Activated T-helper 17 cell treated with anti-CD3 and anti-CD28 coated beads, Interleukin-2, amount 50 U/mL, for 72 hours (primary cell): ENCODE measurements at regions not wholly inside any gene's neighbourhood (a gene's known extent, or its start where the extent isn't known, plus 50 kb on each side); places are given as distances from the start of the nearest gene placed in this dataset.

Source experiments
- ATAC-seq: fragments of 150-1000 bp; cut with Tn5 transposase; replicated peaks from 2 replicates; pipeline ENCODE4 v1.10.0; 2021; ENCODE audit warnings: mild to moderate bottlenecking, moderate library complexity
- H3K27ac Mint-ChIP-seq: one replicate; pipeline ENCODE4 v1.8.0; 2022; ENCODE audit warnings: mixed read lengths
- H3K27me3 Mint-ChIP-seq: one replicate; pipeline ENCODE4 v1.8.0; 2022; ENCODE audit warnings: mixed read lengths
- H3K36me3 Mint-ChIP-seq: one replicate; pipeline ENCODE4 v1.8.0; 2022; ENCODE audit warnings: low read depth, mild to moderate bottlenecking, mixed read lengths
- H3K4me1 Mint-ChIP-seq: one replicate; pipeline ENCODE4 v1.8.0; 2022; ENCODE audit warnings: mixed read lengths
- H3K4me3 Mint-ChIP-seq: one replicate; pipeline ENCODE4 v1.8.0; 2022; ENCODE audit warnings: mild to moderate bottlenecking, mixed read lengths
- H3K9me3 Mint-ChIP-seq: one replicate; pipeline ENCODE4 v1.8.0; 2022; ENCODE audit warnings: mixed read lengths

- Mint-ChIP-seq H3K4me3 (no peak overlapping the region), H3K9me3 (peaks cover 17% of the 10 kb centered on the region), H3K27me3 (no peaks in the 10 kb centered on the region), H3K4me1 (no peaks in the 10 kb centered on the region), H3K36me3 (no peaks in the 10 kb centered on the region), H3K27ac (no peak overlapping the region)
- no peak for ATAC-seq
These were observed 360.7 kb downstream of the PCDH7 start for GRCh38 chr4:31080887-31081286.

- H3K27ac Mint-ChIP-seq = no peak overlapping the region
- H3K4me3 Mint-ChIP-seq = no peak overlapping the region
- no peak for ATAC-seq
- H3K9me3 Mint-ChIP-seq = peaks cover 17% of the 10 kb centered on the region
- no peaks in the 10 kb centered on the region for H3K27me3 Mint-ChIP-seq
- H3K36me3 Mint-ChIP-seq = no peaks in the 10 kb centered on the region
- H3K4me1 Mint-ChIP-seq = no peaks in the 10 kb centered on the region
These were observed 361.2 kb downstream of the PCDH7 start for GRCh38 chr4:31081366-31081765.

GRCh38 chr4:31083456-31083855 is 363.3 kb downstream of the PCDH7 start:
- Mint-ChIP-seq H3K27ac (no peak overlapping the region), H3K36me3 (no peaks in the 10 kb centered on the region), H3K9me3 (peaks cover 9% of the 10 kb centered on the region), H3K4me1 (no peaks in the 10 kb centered on the region), H3K4me3 (no peak overlapping the region), H3K27me3 (no peaks in the 10 kb centered on the region)
- ATAC-seq = no peak

- Mint-ChIP-seq H3K4me3 (no peak overlapping the region), H3K27ac (no peak overlapping the region), H3K36me3 (no peaks in the 10 kb centered on the region), H3K9me3 (peaks cover 9% of the 10 kb centered on the region), H3K4me1 (no peaks in the 10 kb centered on the region), H3K27me3 (no peaks in the 10 kb centered on the region)
- no peak for ATAC-seq
These were observed 364.7 kb downstream of the PCDH7 start for GRCh38 chr4:31084806-31085416.

GRCh38 chr4:31085689-31086088 is 365.5 kb downstream of the PCDH7 start:
- no peaks in the 10 kb centered on the region for H3K36me3 Mint-ChIP-seq
- no peak overlapping the region for H3K4me3 Mint-ChIP-seq
- no peak overlapping the region for H3K27ac Mint-ChIP-seq
- no peaks in the 10 kb centered on the region for H3K27me3 Mint-ChIP-seq
- no peaks in the 10 kb centered on the region for H3K4me1 Mint-ChIP-seq
- ATAC-seq = no peak
- peaks cover 9% of the 10 kb centered on the region for H3K9me3 Mint-ChIP-seq

GRCh38 chr4:31086756-31087330 is 366.7 kb downstream of the PCDH7 start:
- H3K9me3 Mint-ChIP-seq = peaks cover 9% of the 10 kb centered on the region
- no peaks in the 10 kb centered on the region for H3K36me3 Mint-ChIP-seq

GRCh38 chr4:31088600-31089230 is 368.5 kb downstream of the PCDH7 start:
- no peak overlapping the region for H3K4me3 Mint-ChIP-seq
- no peaks in the 10 kb centered on the region for H3K36me3 Mint-ChIP-seq

More at GRCh38 chr4:31086756-31087330, 366.7 kb downstream of the PCDH7 start:
- H3K27ac Mint-ChIP-seq = no peak overlapping the region
- H3K4me1 Mint-ChIP-seq = no peaks in the 10 kb centered on the region
- no peak overlapping the region for H3K4me3 Mint-ChIP-seq
- H3K27me3 Mint-ChIP-seq = no peaks in the 10 kb centered on the region
- ATAC-seq = no peak

GRCh38 chr4:31089815-31090214 is 369.6 kb downstream of the PCDH7 start:
- H3K4me3 Mint-ChIP-seq = no peak overlapping the region
- no peaks in the 10 kb centered on the region for H3K4me1 Mint-ChIP-seq
- no peak for ATAC-seq
- peaks cover 7% of the 10 kb centered on the region for H3K9me3 Mint-ChIP-seq
- H3K27ac Mint-ChIP-seq = no peak overlapping the region
- no peaks in the 10 kb centered on the region for H3K27me3 Mint-ChIP-seq
- no peaks in the 10 kb centered on the region for H3K36me3 Mint-ChIP-seq

More at GRCh38 chr4:31088600-31089230, 368.5 kb downstream of the PCDH7 start:
- H3K4me1 Mint-ChIP-seq = no peaks in the 10 kb centered on the region
- no peak for ATAC-seq
- H3K27me3 Mint-ChIP-seq = no peaks in the 10 kb centered on the region
- H3K9me3 Mint-ChIP-seq = peaks cover 13% of the 10 kb centered on the region
- H3K27ac Mint-ChIP-seq = no peak overlapping the region

- no peak for ATAC-seq
- H3K27ac Mint-ChIP-seq = no peak overlapping the region
These were observed 374.3 kb downstream of the PCDH7 start for GRCh38 chr4:31094474-31094873.

GRCh38 chr4:31097999-31098398 is 377.8 kb downstream of the PCDH7 start:
- no peaks in the 10 kb centered on the region for H3K4me1 Mint-ChIP-seq
- H3K36me3 Mint-ChIP-seq = no peaks in the 10 kb centered on the region
- H3K9me3 Mint-ChIP-seq = peaks cover 5% of the 10 kb centered on the region
- no peak for ATAC-seq
- no peak overlapping the region for H3K4me3 Mint-ChIP-seq
- no peaks in the 10 kb centered on the region for H3K27me3 Mint-ChIP-seq
- H3K27ac Mint-ChIP-seq = no peak overlapping the region

More at GRCh38 chr4:31094474-31094873, 374.3 kb downstream of the PCDH7 start:
- no peaks in the 10 kb centered on the region for H3K36me3 Mint-ChIP-seq
- H3K4me3 Mint-ChIP-seq = no peak overlapping the region
- no peaks in the 10 kb centered on the region for H3K27me3 Mint-ChIP-seq
- H3K9me3 Mint-ChIP-seq = peaks cover 8% of the 10 kb centered on the region
- H3K4me1 Mint-ChIP-seq = no peaks in the 10 kb centered on the region

- no peak overlapping the region for H3K27ac Mint-ChIP-seq
- no peaks in the 10 kb centered on the region for H3K27me3 Mint-ChIP-seq
- no peak for ATAC-seq
- no peaks in the 10 kb centered on the region for H3K4me1 Mint-ChIP-seq
- no peaks in the 10 kb centered on the region for H3K36me3 Mint-ChIP-seq
- no peak overlapping the region for H3K4me3 Mint-ChIP-seq
- peaks cover 18% of the 10 kb centered on the region for H3K9me3 Mint-ChIP-seq
These were observed 380.4 kb downstream of the PCDH7 start for GRCh38 chr4:31100536-31100935.

- peaks cover 13% of the 10 kb centered on the region for H3K9me3 Mint-ChIP-seq
- no peaks in the 10 kb centered on the region for H3K4me1 Mint-ChIP-seq
- no peak overlapping the region for H3K4me3 Mint-ChIP-seq
- H3K27ac Mint-ChIP-seq = no peak overlapping the region
- no peaks in the 10 kb centered on the region for H3K36me3 Mint-ChIP-seq
- H3K27me3 Mint-ChIP-seq = no peaks in the 10 kb centered on the region
- no peak for ATAC-seq
These were observed 383.9 kb downstream of the PCDH7 start for GRCh38 chr4:31104043-31104442.

GRCh38 chr4:31104577-31104976 is 384.4 kb downstream of the PCDH7 start:
- H3K27ac Mint-ChIP-seq = no peak overlapping the region
- no peak overlapping the region for H3K4me3 Mint-ChIP-seq
- no peak for ATAC-seq
- H3K36me3 Mint-ChIP-seq = no peaks in the 10 kb centered on the region
- no peaks in the 10 kb centered on the region for H3K27me3 Mint-ChIP-seq
- H3K9me3 Mint-ChIP-seq = peaks cover 13% of the 10 kb centered on the region
- H3K4me1 Mint-ChIP-seq = no peaks in the 10 kb centered on the region

GRCh38 chr4:31106419-31106818 is 386.2 kb downstream of the PCDH7 start:
- H3K36me3 Mint-ChIP-seq = no peaks in the 10 kb centered on the region
- H3K27ac Mint-ChIP-seq = no peak overlapping the region
- H3K9me3 Mint-ChIP-seq = peaks cover 13% of the 10 kb centered on the region
- no peak overlapping the region for H3K4me3 Mint-ChIP-seq
- H3K4me1 Mint-ChIP-seq = no peaks in the 10 kb centered on the region
- H3K27me3 Mint-ChIP-seq = no peaks in the 10 kb centered on the region
- ATAC-seq = no peak

GRCh38 chr4:31107362-31107761 is 387.2 kb downstream of the PCDH7 start:
- Mint-ChIP-seq H3K4me3 (no peak overlapping the region), H3K27me3 (no peaks in the 10 kb centered on the region), H3K36me3 (no peaks in the 10 kb centered on the region), H3K4me1 (no peaks in the 10 kb centered on the region), H3K27ac (no peak overlapping the region), H3K9me3 (peaks cover 13% of the 10 kb centered on the region)
- no peak for ATAC-seq
